ENCODE measurements at regions not wholly inside any gene's neighbourhood (a gene's known extent, or its start where the extent isn't known, plus 50 kb on each side); places are given as distances from the start of the nearest gene placed in this dataset.

- TF ChIP-seq CTCF (IDR thresholded peaks at IDR 0.05) (no peak), EZH2 (IDR thresholded peaks at IDR 0.05) (no peak)
These were observed 356.6 kb upstream of the C9orf72 start for GRCh38 chr9:27929841-27930240.

Data from neural progenitor cell (in vitro differentiated cells).